ENCODE measurements at regions not wholly inside any gene's neighbourhood (a gene's known extent, or its start where the extent isn't known, plus 50 kb on each side); places are given as distances from the start of the nearest gene placed in this dataset.

GRCh38 chr9:106526716-106527204, 336.2 kb upstream of the ZNF462 start:
- TF ChIP-seq CTCF (IDR thresholded peaks at IDR 0.05) (no peak), POLR2A (IDR thresholded peaks at IDR 0.05) (no peak)

Measured in heart left ventricle (tissue), 13 donors.